Neutrophil (primary cell): ENCODE measurements at regions not wholly inside any gene's neighbourhood (a gene's known extent, or its start where the extent isn't known, plus 50 kb on each side); places are given as distances from the start of the nearest gene placed in this dataset.

Experiments
- H3K27ac ChIP-seq: fragments of 200-600 bp; sonication (generic); 2 replicates; pipeline ENCODE4 v1.5.1; 2016; ENCODE audit warnings: mild to moderate bottlenecking, moderate library complexity
- H3K27me3 ChIP-seq: fragments of 200-600 bp; sonication (generic); 2 replicates; pipeline ENCODE4 v1.6.0; 2016; ENCODE audit warnings: mild to moderate bottlenecking
- H3K36me3 ChIP-seq: fragments of 200-600 bp; sonication (generic); 2 replicates; pipeline ENCODE4 v1.5.1; 2017
- H3K4me1 ChIP-seq, 2 experiments: fragments of 200-600 bp in 1 of 2; sonication (generic) in 1 of 2; 1 replicate in 1 of 2; 2 replicates in 1 of 2; pipeline versions ENCODE4 v1.5.1 to v1.6.1; 2013 to 2016; ENCODE audit warnings: low read depth in 1 of 2, low read length in 1 of 2, mild to moderate bottlenecking in 1 of 2, moderate library complexity in 1 of 2; ENCODE audit not compliant: control insufficient read depth in 1 of 2, insufficient read depth in 1 of 2
- H3K4me3 ChIP-seq, 2 experiments: fragments of 200-600 bp in 1 of 2; sonication (generic) in 1 of 2; 1 replicate in 1 of 2; 2 replicates in 1 of 2; pipeline ENCODE4 v1.5.1; 2013 to 2016; ENCODE audit warnings: low read depth in 1 of 2, low read length in 1 of 2, mild to moderate bottlenecking in 1 of 2, moderate library complexity in 1 of 2
- H3K9me3 ChIP-seq: fragments of 200-600 bp; sonication (generic); 2 replicates; pipeline ENCODE4 v1.5.1; 2016
- CTCF ChIP-seq: fragments of 200-600 bp; sonication (generic); IDR thresholded peaks from 2 replicates; pipeline ENCODE4 v1.5.1; 2016; ENCODE audit warnings: antibody characterized with exemption

- TF ChIP-seq CTCF: no peak
- Histone ChIP-seq H3K9me3 (no peaks in the 10 kb centered on the region), H3K36me3 (no peaks in the 10 kb centered on the region), H3K27ac (no peak overlapping the region), H3K4me1 (no peaks in the 10 kb centered on the region), H3K4me3 (no peak overlapping the region), H3K27me3 (no peaks in the 10 kb centered on the region)
These were observed 213.1 kb upstream of the DCN start for GRCh38 chr12:91395628-91396135.

GRCh38 chr12:91394903-91395302 lies 212.3 kb upstream of the DCN start:
- Histone ChIP-seq H3K9me3 (no peaks in the 10 kb centered on the region), H3K4me1 (no peaks in the 10 kb centered on the region), H3K27ac (no peak overlapping the region), H3K36me3 (no peaks in the 10 kb centered on the region), H3K27me3 (no peaks in the 10 kb centered on the region), H3K4me3 (no peak overlapping the region)
- TF ChIP-seq CTCF: no peak

- H3K27ac ChIP-seq: no peak overlapping the region
- TF ChIP-seq CTCF: no peak
- no peaks in the 10 kb centered on the region for H3K4me1 ChIP-seq
- H3K27me3 ChIP-seq: no peaks in the 10 kb centered on the region
- H3K9me3 ChIP-seq: no peaks in the 10 kb centered on the region
- no peak overlapping the region for H3K4me3 ChIP-seq
- H3K36me3 ChIP-seq: no peaks in the 10 kb centered on the region
These were observed 206.0 kb upstream of the DCN start for GRCh38 chr12:91388573-91388972.

- Histone ChIP-seq H3K4me3 (no peak overlapping the region), H3K36me3 (no peaks in the 10 kb centered on the region), H3K4me1 (no peaks in the 10 kb centered on the region), H3K9me3 (no peaks in the 10 kb centered on the region), H3K27me3 (no peaks in the 10 kb centered on the region), H3K27ac (no peak overlapping the region)
- no peak for TF ChIP-seq CTCF
These were observed 205.0 kb upstream of the DCN start for GRCh38 chr12:91387461-91388134.

GRCh38 chr12:91384806-91385205 lies 202.2 kb upstream of the DCN start:
- H3K4me1 ChIP-seq: peaks cover 0 to 3% of the 10 kb centered on the region in 2 experiments
- no peak for TF ChIP-seq CTCF
- H3K27me3 ChIP-seq: peaks cover 14% of the 10 kb centered on the region
- no peak overlapping the region for H3K27ac ChIP-seq
- H3K36me3 ChIP-seq: no peaks in the 10 kb centered on the region
- H3K4me3 ChIP-seq: no peak overlapping the region
- no peaks in the 10 kb centered on the region for H3K9me3 ChIP-seq
